ENCODE measurements at regions not wholly inside any gene's neighbourhood (a gene's known extent, or its start where the extent isn't known, plus 50 kb on each side); places are given as distances from the start of the nearest gene placed in this dataset.

DNA sequence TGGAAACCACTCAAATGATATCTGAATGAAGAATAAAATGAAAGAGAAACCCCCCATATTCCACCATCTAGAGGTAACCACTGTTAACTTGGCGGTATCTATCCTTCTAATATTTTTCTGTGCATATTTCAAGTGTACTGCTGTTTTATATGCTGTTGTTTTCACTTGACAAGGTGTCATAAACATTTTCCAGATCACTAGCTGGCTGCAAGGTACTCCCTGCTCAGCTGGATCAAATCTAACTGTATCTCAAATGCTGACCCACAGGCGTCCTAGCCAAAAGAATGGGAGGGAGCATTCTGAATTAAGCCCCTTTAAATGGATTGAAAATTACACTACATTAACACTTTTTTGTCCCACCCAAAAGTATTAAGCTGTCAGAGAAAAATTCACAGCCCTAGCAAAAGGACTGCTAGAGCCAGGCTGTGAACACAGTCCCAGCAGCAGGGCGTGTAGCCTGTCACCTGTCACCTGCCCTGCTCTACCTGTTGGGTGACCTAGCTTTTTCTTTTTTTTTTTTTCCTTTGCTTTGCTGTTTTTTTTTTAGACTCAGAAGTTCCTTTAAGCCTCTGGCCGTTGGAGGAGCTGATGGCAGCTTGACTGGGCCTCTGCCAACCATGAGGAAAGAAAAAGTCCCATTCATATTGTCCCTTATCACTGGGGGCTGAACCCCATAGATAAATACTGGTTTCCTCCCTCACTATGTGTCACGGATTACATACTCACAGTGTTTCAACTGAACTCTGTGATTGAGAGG is 93.7 kb upstream of the TSC22D2 start:
- TF ChIP-seq, protein P1, sequence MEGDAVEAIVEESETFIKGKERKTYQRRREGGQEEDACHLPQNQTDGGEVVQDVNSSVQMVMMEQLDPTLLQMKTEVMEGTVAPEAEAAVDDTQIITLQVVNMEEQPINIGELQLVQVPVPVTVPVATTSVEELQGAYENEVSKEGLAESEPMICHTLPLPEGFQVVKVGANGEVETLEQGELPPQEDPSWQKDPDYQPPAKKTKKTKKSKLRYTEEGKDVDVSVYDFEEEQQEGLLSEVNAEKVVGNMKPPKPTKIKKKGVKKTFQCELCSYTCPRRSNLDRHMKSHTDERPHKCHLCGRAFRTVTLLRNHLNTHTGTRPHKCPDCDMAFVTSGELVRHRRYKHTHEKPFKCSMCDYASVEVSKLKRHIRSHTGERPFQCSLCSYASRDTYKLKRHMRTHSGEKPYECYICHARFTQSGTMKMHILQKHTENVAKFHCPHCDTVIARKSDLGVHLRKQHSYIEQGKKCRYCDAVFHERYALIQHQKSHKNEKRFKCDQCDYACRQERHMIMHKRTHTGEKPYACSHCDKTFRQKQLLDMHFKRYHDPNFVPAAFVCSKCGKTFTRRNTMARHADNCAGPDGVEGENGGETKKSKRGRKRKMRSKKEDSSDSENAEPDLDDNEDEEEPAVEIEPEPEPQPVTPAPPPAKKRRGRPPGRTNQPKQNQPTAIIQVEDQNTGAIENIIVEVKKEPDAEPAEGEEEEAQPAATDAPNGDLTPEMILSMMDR (IDR thresholded peaks at IDR 0.05) = no peak
- TF ChIP-seq POLR2AphosphoS5 (IDR thresholded peaks at IDR 0.05) = peak in 1 of 3 donors; percentile 45
- no peak for TF ChIP-seq POLR2A (IDR thresholded peaks at IDR 0.05)
